ENCODE measurements at regions not wholly inside any gene's neighbourhood (a gene's known extent, or its start where the extent isn't known, plus 50 kb on each side); places are given as distances from the start of the nearest gene placed in this dataset.

DNA sequence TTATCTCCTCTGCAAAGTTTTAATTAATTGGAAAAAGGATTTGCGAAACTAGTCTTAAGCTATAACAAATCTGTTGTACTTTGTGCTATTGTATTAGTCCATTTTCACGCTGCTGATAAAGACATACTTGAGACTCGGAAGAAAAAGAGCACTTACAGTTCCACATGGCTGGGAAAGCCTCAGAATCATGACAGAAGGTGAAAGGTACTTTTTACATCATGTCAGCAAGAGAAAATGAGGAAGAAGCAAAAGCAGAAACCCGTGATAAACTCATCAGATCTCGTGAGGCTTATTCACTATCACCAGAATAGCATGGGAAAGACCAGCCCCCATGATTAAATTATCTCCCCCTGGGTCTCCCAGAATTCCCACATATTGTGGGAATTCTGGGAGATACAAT lies 118.1 kb upstream of the PRKD1 start:
- Histone ChIP-seq H3K4me3 (no peak overlapping the region), H3K9me3 (no peaks in the 10 kb centered on the region), H3K27ac (no peak overlapping the region), H3K36me3 (no peaks in the 10 kb centered on the region), H3K27me3 (no peaks in the 10 kb centered on the region), H3K4me1 (no peaks in the 10 kb centered on the region)
- intact Hi-C loops (cut with DNase I): no loop called here
- TF ChIP-seq, protein P1, sequence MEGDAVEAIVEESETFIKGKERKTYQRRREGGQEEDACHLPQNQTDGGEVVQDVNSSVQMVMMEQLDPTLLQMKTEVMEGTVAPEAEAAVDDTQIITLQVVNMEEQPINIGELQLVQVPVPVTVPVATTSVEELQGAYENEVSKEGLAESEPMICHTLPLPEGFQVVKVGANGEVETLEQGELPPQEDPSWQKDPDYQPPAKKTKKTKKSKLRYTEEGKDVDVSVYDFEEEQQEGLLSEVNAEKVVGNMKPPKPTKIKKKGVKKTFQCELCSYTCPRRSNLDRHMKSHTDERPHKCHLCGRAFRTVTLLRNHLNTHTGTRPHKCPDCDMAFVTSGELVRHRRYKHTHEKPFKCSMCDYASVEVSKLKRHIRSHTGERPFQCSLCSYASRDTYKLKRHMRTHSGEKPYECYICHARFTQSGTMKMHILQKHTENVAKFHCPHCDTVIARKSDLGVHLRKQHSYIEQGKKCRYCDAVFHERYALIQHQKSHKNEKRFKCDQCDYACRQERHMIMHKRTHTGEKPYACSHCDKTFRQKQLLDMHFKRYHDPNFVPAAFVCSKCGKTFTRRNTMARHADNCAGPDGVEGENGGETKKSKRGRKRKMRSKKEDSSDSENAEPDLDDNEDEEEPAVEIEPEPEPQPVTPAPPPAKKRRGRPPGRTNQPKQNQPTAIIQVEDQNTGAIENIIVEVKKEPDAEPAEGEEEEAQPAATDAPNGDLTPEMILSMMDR (IDR thresholded peaks at IDR 0.05): no peak
- ATAC-seq: no peak
- no peak for DNase-seq

DNA sequence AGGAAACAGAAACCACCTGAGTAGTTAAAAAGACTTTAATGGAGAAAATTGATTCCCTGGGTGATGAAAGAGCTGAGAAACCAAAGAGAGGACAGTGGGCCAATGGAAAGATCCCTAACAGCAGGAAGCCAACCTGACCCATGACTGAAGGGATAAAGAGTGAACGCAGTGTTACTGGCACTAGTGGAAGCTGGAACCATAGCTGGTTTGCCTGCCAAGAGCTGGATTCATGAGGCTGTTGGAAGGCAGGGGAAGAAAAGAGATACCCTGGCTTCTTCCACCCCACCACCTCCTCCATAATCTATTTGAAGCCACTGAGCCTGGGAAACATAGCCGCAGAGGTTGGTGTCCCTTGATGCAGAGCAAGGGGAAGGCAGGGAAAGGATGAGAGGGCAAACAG lies 125.5 kb upstream of the PRKD1 start:
- Histone ChIP-seq H3K9me3 (no peaks in the 10 kb centered on the region), H3K4me3 (no peak overlapping the region), H3K27ac (no peak overlapping the region), H3K27me3 (no peaks in the 10 kb centered on the region), H3K4me1 (no peaks in the 10 kb centered on the region), H3K36me3 (no peaks in the 10 kb centered on the region)
- TF ChIP-seq, protein P1 (IDR thresholded peaks at IDR 0.05): no peak
- intact Hi-C loops (cut with DNase I): no loop called here
- ATAC-seq (no peak), DNase-seq (no peak)

DNA sequence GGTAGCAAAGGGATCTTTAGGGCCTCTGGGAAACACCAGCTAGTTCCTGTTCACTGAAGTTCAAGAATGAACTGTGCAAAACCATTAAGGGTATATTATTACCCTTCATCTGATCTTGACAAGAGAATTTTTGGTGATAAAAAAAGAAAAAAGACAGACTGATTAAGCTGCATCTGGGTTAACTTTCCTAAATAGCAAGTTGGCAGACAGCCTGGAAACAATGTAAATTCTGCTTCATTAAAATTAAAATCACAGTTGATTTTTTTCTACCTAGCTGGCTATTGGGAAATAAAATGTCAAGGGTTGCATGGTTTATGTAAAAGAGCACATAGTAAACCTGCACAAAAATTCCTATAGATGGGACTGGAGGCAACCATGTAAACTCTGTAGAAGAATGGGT lies 126.6 kb upstream of the PRKD1 start:
- H3K4me1 ChIP-seq: no peaks in the 10 kb centered on the region
- H3K36me3 ChIP-seq: no peaks in the 10 kb centered on the region
- no peak overlapping the region for H3K4me3 ChIP-seq
- no peaks in the 10 kb centered on the region for H3K27me3 ChIP-seq
- ATAC-seq (no peak), DNase-seq (no peak)
- no peak overlapping the region for H3K27ac ChIP-seq
- no peaks in the 10 kb centered on the region for H3K9me3 ChIP-seq
- intact Hi-C loops (cut with DNase I): no loop called here
- TF ChIP-seq, protein P1 (IDR thresholded peaks at IDR 0.05): no peak

DNA sequence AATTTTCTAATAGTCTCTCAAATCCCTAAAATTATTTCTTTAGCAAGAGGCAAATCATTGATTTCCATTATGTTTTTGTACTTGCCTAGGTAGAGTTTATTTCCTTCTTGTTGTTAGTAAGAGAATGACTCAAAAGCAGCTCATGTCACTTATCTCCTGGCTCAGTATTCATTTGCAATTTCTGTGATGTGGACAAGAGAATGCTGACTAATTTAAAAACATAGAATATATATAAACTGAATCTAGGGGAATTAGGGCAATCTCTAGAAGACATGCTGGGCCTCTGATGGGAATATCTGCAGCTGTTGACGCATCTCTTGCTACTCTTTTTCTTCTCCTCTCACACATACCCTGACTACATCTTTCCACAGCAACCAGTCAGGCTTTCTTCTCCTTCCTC lies 130.8 kb upstream of the PRKD1 start:
- DNase-seq: no peak
- H3K36me3 ChIP-seq: no peaks in the 10 kb centered on the region
- no peak overlapping the region for H3K4me3 ChIP-seq
- peaks cover 0 to 3% of the 10 kb centered on the region in 2 donors for H3K9me3 ChIP-seq
- intact Hi-C loops (cut with DNase I): no loop called here
- TF ChIP-seq, protein P1 (IDR thresholded peaks at IDR 0.05): no peak
- no peaks in the 10 kb centered on the region for H3K4me1 ChIP-seq
- H3K27me3 ChIP-seq: no peaks in the 10 kb centered on the region
- ATAC-seq: no peak
- H3K27ac ChIP-seq: no peak overlapping the region

DNA sequence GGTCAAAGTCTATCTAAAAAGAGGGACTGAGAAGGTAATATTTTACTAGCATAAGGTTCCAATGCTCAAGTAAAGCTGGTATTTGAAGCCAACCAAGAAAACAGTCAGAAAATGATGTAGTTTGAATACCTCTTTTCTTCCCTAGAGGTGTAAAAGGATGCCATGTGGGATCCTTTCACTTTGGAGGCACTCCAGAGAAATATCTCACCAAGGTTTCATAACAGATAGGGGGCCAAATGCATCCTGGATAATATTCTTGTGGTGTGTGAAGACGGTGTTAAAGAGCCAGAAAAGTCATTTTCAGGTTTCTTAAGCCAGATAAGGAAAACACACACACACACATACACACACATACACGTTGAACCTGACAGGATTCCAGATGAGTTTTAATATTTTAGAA lies 136.1 kb upstream of the PRKD1 start:
- intact Hi-C loops (cut with DNase I): no loop called here
- no peaks in the 10 kb centered on the region for H3K4me1 ChIP-seq
- peaks cover 0 to 6% of the 10 kb centered on the region in 2 donors for H3K9me3 ChIP-seq
- DNase-seq: no peak
- no peaks in the 10 kb centered on the region for H3K27me3 ChIP-seq
- ATAC-seq: no peak
- TF ChIP-seq, protein P1 (IDR thresholded peaks at IDR 0.05): no peak
- H3K27ac ChIP-seq: no peak overlapping the region
- no peak overlapping the region for H3K4me3 ChIP-seq
- H3K36me3 ChIP-seq: no peaks in the 10 kb centered on the region

Measured in left lung (tissue), 4 donors.